ENCODE measurements at regions not wholly inside any gene's neighbourhood (a gene's known extent, or its start where the extent isn't known, plus 50 kb on each side); places are given as distances from the start of the nearest gene placed in this dataset.

DNA sequence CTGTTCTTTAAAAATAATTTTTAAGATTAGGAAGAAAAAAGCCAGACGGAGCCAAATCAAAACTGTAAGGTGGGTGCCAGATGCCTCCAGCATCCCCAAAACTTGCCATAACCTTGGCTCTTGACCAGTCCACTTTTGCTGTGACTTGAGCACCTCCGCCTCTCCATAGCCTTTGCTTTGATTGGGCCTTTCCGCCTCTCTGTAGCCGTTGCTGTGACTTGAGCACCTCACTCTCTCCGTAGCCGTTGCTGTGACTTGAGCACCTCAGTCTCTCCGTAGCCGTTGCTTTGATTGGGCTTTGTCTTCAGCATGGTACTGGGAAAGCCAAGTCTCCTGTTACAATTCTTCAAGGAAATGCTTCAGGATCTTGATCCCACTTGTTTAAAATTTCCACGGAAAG is 73.0 kb downstream of the YTHDF1 start:
- TF ChIP-seq, protein P1, sequence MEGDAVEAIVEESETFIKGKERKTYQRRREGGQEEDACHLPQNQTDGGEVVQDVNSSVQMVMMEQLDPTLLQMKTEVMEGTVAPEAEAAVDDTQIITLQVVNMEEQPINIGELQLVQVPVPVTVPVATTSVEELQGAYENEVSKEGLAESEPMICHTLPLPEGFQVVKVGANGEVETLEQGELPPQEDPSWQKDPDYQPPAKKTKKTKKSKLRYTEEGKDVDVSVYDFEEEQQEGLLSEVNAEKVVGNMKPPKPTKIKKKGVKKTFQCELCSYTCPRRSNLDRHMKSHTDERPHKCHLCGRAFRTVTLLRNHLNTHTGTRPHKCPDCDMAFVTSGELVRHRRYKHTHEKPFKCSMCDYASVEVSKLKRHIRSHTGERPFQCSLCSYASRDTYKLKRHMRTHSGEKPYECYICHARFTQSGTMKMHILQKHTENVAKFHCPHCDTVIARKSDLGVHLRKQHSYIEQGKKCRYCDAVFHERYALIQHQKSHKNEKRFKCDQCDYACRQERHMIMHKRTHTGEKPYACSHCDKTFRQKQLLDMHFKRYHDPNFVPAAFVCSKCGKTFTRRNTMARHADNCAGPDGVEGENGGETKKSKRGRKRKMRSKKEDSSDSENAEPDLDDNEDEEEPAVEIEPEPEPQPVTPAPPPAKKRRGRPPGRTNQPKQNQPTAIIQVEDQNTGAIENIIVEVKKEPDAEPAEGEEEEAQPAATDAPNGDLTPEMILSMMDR (conservative IDR thresholded peaks at IDR 0.05; ENCODE audit: low read depth, low read length) = no peak
- TF ChIP-seq EZH2phosphoT487 (IDR thresholded peaks at IDR 0.05; ENCODE audit: borderline replicate concordance, low read length) = no peak
- no peak for TF ChIP-seq EZH2 (IDR thresholded peaks at IDR 0.05; ENCODE audit: low read length, unreplicated experiment)

All from PC-3 (cell line).